ENCODE measurements at regions not wholly inside any gene's neighbourhood (a gene's known extent, or its start where the extent isn't known, plus 50 kb on each side); places are given as distances from the start of the nearest gene placed in this dataset.

DNA sequence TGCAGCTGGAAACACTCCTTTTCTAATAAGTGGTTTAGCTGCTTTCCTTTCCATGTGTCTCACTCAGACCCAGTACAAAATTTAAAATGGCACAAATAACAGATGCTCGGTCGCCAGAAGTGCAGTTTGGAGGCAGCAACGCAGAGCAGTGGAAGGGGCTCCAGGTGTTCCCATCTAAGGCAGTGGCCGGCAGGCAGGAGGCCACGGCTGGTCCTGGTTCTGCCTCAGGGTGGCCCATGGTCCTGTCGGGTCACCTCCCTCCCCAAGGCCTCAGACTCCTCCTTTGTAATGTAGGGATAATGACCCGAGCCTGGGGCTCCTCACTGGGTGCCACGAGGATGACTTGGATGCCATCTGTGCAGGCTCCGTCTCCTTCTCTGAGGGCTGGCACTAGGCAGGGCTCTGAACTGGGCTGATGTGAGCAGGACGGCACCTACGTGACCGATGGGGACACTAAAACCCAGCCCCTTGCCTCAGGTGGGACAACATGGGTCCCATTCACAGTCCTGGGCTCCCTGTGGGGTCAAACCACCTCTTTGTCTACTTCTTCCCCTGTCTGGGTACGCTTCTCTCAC, 80.9 kb upstream of the SLC66A3 start:
- no peak overlapping the region for H3K9ac ChIP-seq (ENCODE audit: low read length in 3 of 3)
- H3K36me3 ChIP-seq (ENCODE audit: control insufficient read depth in 2 of 3, insufficient read depth in 3 of 3, low read length in 3 of 3): no peaks in the 10 kb centered on the region
- DNase-seq (no peak), FAIRE-seq (no peak)
- H3K4me3 ChIP-seq (ENCODE audit: low read length in 3 of 3): no peak overlapping the region
- TF ChIP-seq, protein P1, sequence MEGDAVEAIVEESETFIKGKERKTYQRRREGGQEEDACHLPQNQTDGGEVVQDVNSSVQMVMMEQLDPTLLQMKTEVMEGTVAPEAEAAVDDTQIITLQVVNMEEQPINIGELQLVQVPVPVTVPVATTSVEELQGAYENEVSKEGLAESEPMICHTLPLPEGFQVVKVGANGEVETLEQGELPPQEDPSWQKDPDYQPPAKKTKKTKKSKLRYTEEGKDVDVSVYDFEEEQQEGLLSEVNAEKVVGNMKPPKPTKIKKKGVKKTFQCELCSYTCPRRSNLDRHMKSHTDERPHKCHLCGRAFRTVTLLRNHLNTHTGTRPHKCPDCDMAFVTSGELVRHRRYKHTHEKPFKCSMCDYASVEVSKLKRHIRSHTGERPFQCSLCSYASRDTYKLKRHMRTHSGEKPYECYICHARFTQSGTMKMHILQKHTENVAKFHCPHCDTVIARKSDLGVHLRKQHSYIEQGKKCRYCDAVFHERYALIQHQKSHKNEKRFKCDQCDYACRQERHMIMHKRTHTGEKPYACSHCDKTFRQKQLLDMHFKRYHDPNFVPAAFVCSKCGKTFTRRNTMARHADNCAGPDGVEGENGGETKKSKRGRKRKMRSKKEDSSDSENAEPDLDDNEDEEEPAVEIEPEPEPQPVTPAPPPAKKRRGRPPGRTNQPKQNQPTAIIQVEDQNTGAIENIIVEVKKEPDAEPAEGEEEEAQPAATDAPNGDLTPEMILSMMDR (IDR thresholded peaks at IDR 0.05; ENCODE audit: borderline replicate concordance, extremely low read depth, insufficient read depth): no peak
- no peaks in the 10 kb centered on the region for H3K4me1 ChIP-seq (ENCODE audit: control insufficient read depth in 2 of 3, insufficient read depth in 2 of 3, low read depth in 1 of 3, low read length in 3 of 3)
- intact Hi-C loops (cut with DNase I): no loop called here
- no peak overlapping the region for H3K27ac ChIP-seq (ENCODE audit: low read depth in 2 of 2, low read length in 2 of 2)
- no peaks in the 10 kb centered on the region for H3K27me3 ChIP-seq (ENCODE audit: control insufficient read depth, insufficient read depth, low read length)
- no peaks in the 10 kb centered on the region for H3K9me3 ChIP-seq (ENCODE audit: control insufficient read depth in 2 of 3, insufficient read depth in 1 of 3, low read length in 3 of 3)

GRCh38 chr2:11075221-11075620, 80.0 kb upstream of the SLC66A3 start:
- no peaks in the 10 kb centered on the region for H3K27me3 ChIP-seq (ENCODE audit: control insufficient read depth, insufficient read depth, low read length)
- H3K9me3 ChIP-seq (ENCODE audit: control insufficient read depth in 2 of 3, insufficient read depth in 1 of 3, low read length in 3 of 3): no peaks in the 10 kb centered on the region
- H3K36me3 ChIP-seq (ENCODE audit: control insufficient read depth in 2 of 3, insufficient read depth in 3 of 3, low read length in 3 of 3): no peaks in the 10 kb centered on the region
- no peaks in the 10 kb centered on the region for H3K4me1 ChIP-seq (ENCODE audit: control insufficient read depth in 2 of 3, insufficient read depth in 2 of 3, low read depth in 1 of 3, low read length in 3 of 3)
- no peak overlapping the region for H3K27ac ChIP-seq (ENCODE audit: low read depth in 2 of 2, low read length in 2 of 2)
- H3K9ac ChIP-seq (ENCODE audit: low read length in 3 of 3): no peak overlapping the region
- intact Hi-C loops (cut with DNase I): no loop called here
- DNase-seq: no peak
- H3K4me3 ChIP-seq (ENCODE audit: low read length in 3 of 3): no peak overlapping the region
- no peak for FAIRE-seq
- TF ChIP-seq, protein P1 (IDR thresholded peaks at IDR 0.05; ENCODE audit: borderline replicate concordance, extremely low read depth, insufficient read depth): no peak

- TF ChIP-seq, protein P1 (IDR thresholded peaks at IDR 0.05; ENCODE audit: borderline replicate concordance, extremely low read depth, insufficient read depth): no peak
- Histone ChIP-seq H3K9ac (ENCODE audit: low read length in 3 of 3) (no peak overlapping the region), H3K4me3 (ENCODE audit: low read length in 3 of 3) (no peak overlapping the region), H3K9me3 (ENCODE audit: control insufficient read depth in 2 of 3, insufficient read depth in 1 of 3, low read length in 3 of 3) (no peaks in the 10 kb centered on the region), H3K27me3 (ENCODE audit: control insufficient read depth, insufficient read depth, low read length) (no peaks in the 10 kb centered on the region), H3K27ac (ENCODE audit: low read depth in 2 of 2, low read length in 2 of 2) (no peak overlapping the region), H3K36me3 (ENCODE audit: control insufficient read depth in 2 of 3, insufficient read depth in 3 of 3, low read length in 3 of 3) (no peaks in the 10 kb centered on the region), H3K4me1 (ENCODE audit: control insufficient read depth in 2 of 3, insufficient read depth in 2 of 3, low read depth in 1 of 3, low read length in 3 of 3) (no peaks in the 10 kb centered on the region)
- no peak for FAIRE-seq
- intact Hi-C loops (cut with DNase I): no loop called here
- no peak for DNase-seq
These were observed 77.9 kb upstream of the SLC66A3 start for GRCh38 chr2:11077411-11077810.
